ENCODE measurements at regions not wholly inside any gene's neighbourhood (a gene's known extent, or its start where the extent isn't known, plus 50 kb on each side); places are given as distances from the start of the nearest gene placed in this dataset.

DNA sequence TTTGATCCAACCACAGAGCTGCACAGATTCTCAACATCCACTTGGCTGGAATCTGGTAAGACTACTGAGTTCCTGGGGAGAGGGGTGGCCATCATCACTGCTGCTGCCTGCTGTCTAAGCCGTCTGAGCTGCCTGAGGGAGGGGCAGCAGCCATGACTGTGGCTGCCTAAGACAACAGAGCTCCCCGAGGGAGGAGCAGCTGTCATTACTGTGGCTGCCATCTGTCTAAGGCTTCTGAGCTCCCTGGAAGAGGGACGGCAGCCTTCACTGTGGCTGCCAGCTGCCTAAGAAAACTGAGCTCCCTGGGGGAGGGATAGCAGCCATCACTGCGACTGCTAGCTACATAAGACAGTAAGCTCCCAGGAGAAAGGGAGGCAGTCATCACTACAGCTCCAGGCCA is 584.4 kb downstream of the NR4A2 start:
- Histone ChIP-seq H3K4me3 (ENCODE audit: insufficient read depth, low read depth, low read length) (no peak overlapping the region), H2AK9ac (replicated peaks; ENCODE audit: low read depth, low read length, poor library complexity) (no peak overlapping the region), H3K4ac (ENCODE audit: low read depth, low read length) (no peak overlapping the region), H3K36me3 (ENCODE audit: control insufficient read depth, insufficient read depth, low read length) (no peaks in the 10 kb centered on the region), H3K56ac (ENCODE audit: extremely low read depth, insufficient read depth, low read length) (no peak overlapping the region), H4K8ac (ENCODE audit: low read depth in 2 of 2, low read length in 2 of 2) (no peak overlapping the region), H3K27ac (ENCODE audit: insufficient read depth, low read length) (no peak overlapping the region), H3K9me1 (ENCODE audit: insufficient read depth, low read length) (no peaks in the 10 kb centered on the region), H4K20me1 (ENCODE audit: insufficient read depth, low read length) (no peaks in the 10 kb centered on the region), H3K79me1 (ENCODE audit: low read depth in 1 of 2, low read length in 2 of 2) (no peaks in the 10 kb centered on the region), H2AK5ac (ENCODE audit: low read depth, low read length) (no peak overlapping the region), H2AFZ (replicated peaks; ENCODE audit: low read length, poor library complexity) (no peak overlapping the region), H3K4me2 (ENCODE audit: low read depth, low read length) (no peak overlapping the region), H4K91ac (ENCODE audit: insufficient read depth, low read depth, low read length) (no peak overlapping the region), H2BK120ac (ENCODE audit: low read depth, low read length) (no peak overlapping the region), H4K5ac (ENCODE audit: low read depth, low read length) (no peak overlapping the region), H2BK15ac (ENCODE audit: low read depth, low read length) (no peak overlapping the region), H2BK5ac (ENCODE audit: low read depth, low read length, poor library complexity, severe bottlenecking) (no peak overlapping the region), H3K27me3 (ENCODE audit: control insufficient read depth, insufficient read depth, low read length) (no peaks in the 10 kb centered on the region), H3K9me3 (ENCODE audit: control insufficient read depth, insufficient read depth, low read length) (peaks cover 8% of the 10 kb centered on the region; the same call in 1 of the 2 replicates), H3K14ac (replicated peaks; ENCODE audit: low read depth, low read length) (no peak overlapping the region), H3K18ac (ENCODE audit: low read depth, low read length) (no peak overlapping the region), H3K23ac (ENCODE audit: low read depth, low read length) (no peak overlapping the region), H2BK20ac (ENCODE audit: low read depth, low read length) (no peak overlapping the region), H3K4me1 (ENCODE audit: control insufficient read depth, insufficient read depth, low read length) (no peaks in the 10 kb centered on the region), H3K9ac (ENCODE audit: low read depth, low read length) (no peak overlapping the region)
- intact Hi-C loops (cut with micrococcal nuclease) (no loop called here), dilution Hi-C loops (cut with HindIII; ENCODE audit: low sequenced_read_pairs, unreplicated experiment) (no loop called here), in situ Hi-C loops (cut with MboI; ENCODE audit: low sequenced_read_pairs) (no loop called here)
- ATAC-seq (ENCODE audit: low read depth) (no peak), DNase-seq (no peak)
- BruUV-seq (replicated peaks), result no TSS peak
- CTCF ChIA-PET, result no interaction called here
- TF ChIP-seq BHLHE40 (IDR thresholded peaks at IDR 0.05; ENCODE audit: low read depth, low read length), result no peak
- TF ChIP-seq CEBPB (IDR thresholded peaks at IDR 0.05; ENCODE audit: low read depth, low read length), result no peak
- no peak for TF ChIP-seq RAD21 (IDR thresholded peaks at IDR 0.05; ENCODE audit: low read length)
- no peak for TF ChIP-seq MAZ (IDR thresholded peaks at IDR 0.05; ENCODE audit: borderline replicate concordance, low read depth, low read length)
- TF ChIP-seq FOS (IDR thresholded peaks at IDR 0.05; ENCODE audit: low read depth, low read length), result no peak
- TF ChIP-seq, protein P1, sequence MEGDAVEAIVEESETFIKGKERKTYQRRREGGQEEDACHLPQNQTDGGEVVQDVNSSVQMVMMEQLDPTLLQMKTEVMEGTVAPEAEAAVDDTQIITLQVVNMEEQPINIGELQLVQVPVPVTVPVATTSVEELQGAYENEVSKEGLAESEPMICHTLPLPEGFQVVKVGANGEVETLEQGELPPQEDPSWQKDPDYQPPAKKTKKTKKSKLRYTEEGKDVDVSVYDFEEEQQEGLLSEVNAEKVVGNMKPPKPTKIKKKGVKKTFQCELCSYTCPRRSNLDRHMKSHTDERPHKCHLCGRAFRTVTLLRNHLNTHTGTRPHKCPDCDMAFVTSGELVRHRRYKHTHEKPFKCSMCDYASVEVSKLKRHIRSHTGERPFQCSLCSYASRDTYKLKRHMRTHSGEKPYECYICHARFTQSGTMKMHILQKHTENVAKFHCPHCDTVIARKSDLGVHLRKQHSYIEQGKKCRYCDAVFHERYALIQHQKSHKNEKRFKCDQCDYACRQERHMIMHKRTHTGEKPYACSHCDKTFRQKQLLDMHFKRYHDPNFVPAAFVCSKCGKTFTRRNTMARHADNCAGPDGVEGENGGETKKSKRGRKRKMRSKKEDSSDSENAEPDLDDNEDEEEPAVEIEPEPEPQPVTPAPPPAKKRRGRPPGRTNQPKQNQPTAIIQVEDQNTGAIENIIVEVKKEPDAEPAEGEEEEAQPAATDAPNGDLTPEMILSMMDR (conservative IDR thresholded peaks at IDR 0.05; ENCODE audit: low read depth, low read length), result no peak
- WGBS, 2 experiments (ENCODE audit: extremely low coverage in 2 of 2, insufficient read length in 1 of 2), result 10% methylated on average over 2 of the region's 4 CpGs; no CpG with 5 or more reads in 1 of the 2 experiments
- POLR2A ChIA-PET (ENCODE audit: unreplicated experiment), result no interaction called here

Data from IMR-90 (cell line).